GM12878 (cell line): ENCODE measurements at regions not wholly inside any gene's neighbourhood (a gene's known extent, or its start where the extent isn't known, plus 50 kb on each side); places are given as distances from the start of the nearest gene placed in this dataset.

Experiments used
- ATAC-seq: fragments of 200-7000 bp; cut with Tn5 transposase; 3 replicates; pipeline ENCODE4 v1.9.1; 2020; ENCODE audit warnings: mild to moderate bottlenecking, moderate library complexity
- BruUV-seq: library from RNA; stranded (reverse); fragments of 400-500 nt; replicated peaks from 2 replicates; lab custom pipeline; 2021; lab: Mats Ljungman, UMichigan
- CTCF ChIA-PET: fragments of 300-600 bp; sonication (Branson Sonifier 250); formaldehyde crosslinking; extraction: SDS; loops from one replicate; lab custom pipeline; 2021; ENCODE audit warnings: inconsistent platforms; lab: Yijun Ruan, JAX
- POLR2A ChIA-PET: fragments of 350-600 bp; formaldehyde crosslinking; extraction: SDS; loops from one replicate; lab custom pipeline; 2021; ENCODE audit warnings: inconsistent platforms; lab: Charles Lee
- RAD21 ChIA-PET: fragments of 300-600 bp; sonication (Branson Sonifier 250); formaldehyde crosslinking; loops from one replicate; lab custom pipeline; 2023; ENCODE audit warnings: antibody characterized with exemption; ENCODE audit not compliant: unreplicated experiment; lab: Charles Lee
- SMC1A ChIA-PET: fragments of 300-600 bp; sonication (Branson Sonifier 250); formaldehyde crosslinking; loops from one replicate; lab custom pipeline; 2023; ENCODE audit not compliant: unreplicated experiment, uncharacterized antibody; lab: Charles Lee
- DNase-seq: peaks from one replicate; pipeline ENCODE4 v3.0.0-alpha.2; 2011; ENCODE audit warnings: low read depth, low spot score
- FAIRE-seq: peaks from 3 replicates; lab custom pipeline; 2011; peaks lifted over from hg19 to GRCh38; lab: Jason Lieb, UNC
- H2AFZ ChIP-seq: 2 replicates; pipeline ENCODE4 v1.6.0; 2011; ENCODE audit warnings: low read depth, low read length, control low read depth; ENCODE audit not compliant: control insufficient read depth
- H3K27ac ChIP-seq: 2 replicates; pipeline ENCODE4 v1.5.1; 2011; ENCODE audit warnings: control low read depth; ENCODE audit not compliant: control insufficient read depth, insufficient read depth
- H3K27me3 ChIP-seq, 2 experiments: replicated peaks in 1 of 2; 2 replicates each; pipeline versions ENCODE4 v1.6.0 to v1.6.1; 2011; ENCODE audit warnings: low read length in 1 of 2; ENCODE audit not compliant: control insufficient read depth in 2 of 2, insufficient read depth in 2 of 2
- H3K36me3 ChIP-seq, 2 experiments: 2 replicates each; pipeline ENCODE4 v1.5.1; 2011; ENCODE audit warnings: low read length in 1 of 2; ENCODE audit not compliant: control insufficient read depth in 2 of 2, insufficient read depth in 2 of 2
- H3K4me1 ChIP-seq: 2 replicates; pipeline ENCODE4 v1.6.1; 2011; ENCODE audit warnings: mild to moderate bottlenecking, low read length, moderate library complexity, mixed read lengths; ENCODE audit not compliant: control insufficient read depth, insufficient read depth
- H3K4me2 ChIP-seq: 2 replicates; pipeline ENCODE4 v1.6.0; 2011; ENCODE audit warnings: control low read depth; ENCODE audit not compliant: control insufficient read depth, insufficient read depth
- H3K4me3 ChIP-seq: fragments of 200-600 bp; sonication (generic); 2 replicates; pipeline ENCODE4 v1.5.1; 2016
- H3K79me2 ChIP-seq: 2 replicates; pipeline ENCODE4 v1.6.0; 2011; ENCODE audit warnings: low read length; ENCODE audit not compliant: control insufficient read depth, insufficient read depth
- H3K9ac ChIP-seq: 2 replicates; pipeline ENCODE4 v1.8.0; 2011; ENCODE audit warnings: low read length, control low read depth, mixed read lengths; ENCODE audit not compliant: control insufficient read depth, insufficient read depth
- H3K9me3 ChIP-seq: replicated peaks from 3 replicates; pipeline ENCODE4 v1.5.1; 2011; ENCODE audit warnings: mild to moderate bottlenecking, low read length; ENCODE audit not compliant: control insufficient read depth, insufficient read depth
- H4K20me1 ChIP-seq: 2 replicates; pipeline ENCODE4 v1.6.0; 2011; ENCODE audit not compliant: control insufficient read depth, insufficient read depth
- ATF3 ChIP-seq: IDR thresholded peaks from 2 replicates; pipeline ENCODE4 v1.6.1; 2011; ENCODE audit warnings: low read depth, mild to moderate bottlenecking, low read length, moderate library complexity, borderline replicate concordance; ENCODE audit errors: extremely low read depth
- GABPA ChIP-seq: IDR thresholded peaks from 2 replicates; pipeline ENCODE4 v1.6.1; 2014; ENCODE audit warnings: antibody characterized with exemption, low read depth, mild to moderate bottlenecking, inconsistent platforms
- IRF5 ChIP-seq: fragments of 450-650 bp; IDR thresholded peaks from 2 replicates; pipeline ENCODE4 v1.6.1; 2017; ENCODE audit warnings: borderline replicate concordance
- MLLT1 ChIP-seq: fragments of 450-650 bp; IDR thresholded peaks from 2 replicates; pipeline ENCODE4 v1.6.1; 2016; ENCODE audit warnings: mild to moderate bottlenecking
- MTA2 ChIP-seq: fragments of 450-650 bp; IDR thresholded peaks from 2 replicates; pipeline ENCODE4 v1.6.1; 2016; ENCODE audit warnings: low read depth, mild to moderate bottlenecking, moderate library complexity
- PAX8 ChIP-seq: fragments of 450-650 bp; IDR thresholded peaks from 2 replicates; pipeline ENCODE4 v1.6.1; 2017; ENCODE audit warnings: mild to moderate bottlenecking, moderate library complexity
- ZSCAN29 ChIP-seq: fragments of 450-650 bp; IDR thresholded peaks from 2 replicates; pipeline ENCODE4 v1.6.1; 2017; ENCODE audit warnings: mild to moderate bottlenecking, moderate library complexity
- WGBS: methylation state at CpG from one replicate; pipeline ENCODE4 v1.1.6; 2016; ENCODE audit warnings: low lambda C conversion rate; ENCODE audit not compliant: insufficient replicate concordance, insufficient coverage; ENCODE audit errors: missing lambda C conversion rate; 5-methylcytosine and 5-hydroxymethylcytosine counted together
- in situ Hi-C: fragments of 300-500 bp; cut with MboI; formaldehyde crosslinking; loops from 9 replicates; pipeline ENCODE4 v1.14.3; 2018; ENCODE audit warnings: mixed read lengths
- intact Hi-C: fragments of 100-400 bp; cut with micrococcal nuclease; formaldehyde crosslinking; loops from one replicate; pipeline ENCODE4 v1.14.2; 2022; ENCODE audit not compliant: unreplicated experiment

GRCh38 chr20:60139663-60140446 lies 181.6 kb downstream of the CDH26 start:
- Histone ChIP-seq H2AFZ (no peak overlapping the region), H3K4me1 (no peaks in the 10 kb centered on the region), H3K79me2 (no peaks in the 10 kb centered on the region), H3K27me3 (no peaks in the 10 kb centered on the region), H3K9me3 (no peaks in the 10 kb centered on the region), H3K36me3 (no peaks in the 10 kb centered on the region), H3K27ac (no peak overlapping the region), H3K9ac (no peak overlapping the region), H4K20me1 (no peaks in the 10 kb centered on the region), H3K4me2 (no peak overlapping the region), H3K4me3 (no peak overlapping the region)
- FAIRE-seq (no peak), DNase-seq (no peak), ATAC-seq (no peak)
- in situ Hi-C loops (no loop called here), intact Hi-C loops (no loop called here)
- 60% methylated on average over 11 of the region's 11 CpGs for WGBS
- POLR2A ChIA-PET = interaction anchor here (1.1 kb wide), 1 partner anchor 61 kb away, joined by 3 read pairs; no protein-coding TSS in a partner anchor
- RAD21 ChIA-PET = no interaction called here
- TF ChIP-seq MTA2 (no peak), ZSCAN29 (no peak), ATF3 (no peak), GABPA (no peak), IRF5 (no peak), MLLT1 (no peak), PAX8 (no peak)
- CTCF ChIA-PET = no interaction called here
- SMC1A ChIA-PET = interaction anchor here (1.0 to 1.7 kb wide), 2 partner anchors 22 to 41 kb away, joined by 4 to 6 read pairs; no protein-coding TSS in a partner anchor
- no TSS peak for BruUV-seq
